PC-9 (cell line): ENCODE measurements at regions not wholly inside any gene's neighbourhood (a gene's known extent, or its start where the extent isn't known, plus 50 kb on each side); places are given as distances from the start of the nearest gene placed in this dataset.

Source experiments
- BruUV-seq: library from RNA; stranded (reverse); fragments of 400-500 nt; replicated peaks from 2 replicates; lab custom pipeline; 2021; lab: Mats Ljungman, UMichigan
- CTCF ChIA-PET: fragments of 300-600 bp; sonication (Branson Sonifier 250); formaldehyde crosslinking; loops from one replicate; lab custom pipeline; 2022; ENCODE audit warnings: antibody characterized with exemption; lab: Charles Lee
- POLR2A ChIA-PET: fragments of 300-600 bp; sonication (Branson Sonifier 250); formaldehyde crosslinking; loops from one replicate; lab custom pipeline; 2022; ENCODE audit warnings: antibody characterized with exemption; ENCODE audit not compliant: unreplicated experiment; lab: Charles Lee
- DNase-seq, 2 experiments: peaks; one replicate each; pipeline versions ENCODE4 v3.0.0 to v3.0.0-alpha.2; 2015 to 2022; ENCODE audit warnings: mixed read lengths in 1 of 2
- H2AFZ ChIP-seq: fragments of 200-600 bp; sonication (generic); 2 replicates; pipeline ENCODE4 v1.8.1; 2017; ENCODE audit warnings: antibody characterized with exemption
- H3F3A ChIP-seq: fragments of 200-600 bp; sonication (generic); 2 replicates; pipeline ENCODE4 v1.8.1; 2017; ENCODE audit warnings: antibody characterized with exemption, mild to moderate bottlenecking, low read depth; ENCODE audit not compliant: insufficient read depth
- H3K27ac ChIP-seq: fragments of 200-600 bp; sonication (generic); 2 replicates; pipeline ENCODE4 v1.6.1; 2016; ENCODE audit warnings: mixed run types
- H3K27me3 ChIP-seq: fragments of 200-600 bp; sonication (generic); 2 replicates; pipeline ENCODE4 v1.6.1; 2016; ENCODE audit warnings: low read depth, mixed run types; ENCODE audit not compliant: insufficient read depth
- H3K36me3 ChIP-seq: fragments of 200-600 bp; sonication (generic); 2 replicates; pipeline ENCODE4 v1.6.1; 2016; ENCODE audit warnings: low read depth, mixed run types
- H3K4me1 ChIP-seq: fragments of 200-600 bp; sonication (generic); replicated peaks from 2 replicates; pipeline ENCODE4 v1.6.1; 2016; ENCODE audit warnings: mixed run types; ENCODE audit not compliant: insufficient read depth
- H3K4me2 ChIP-seq: fragments of 200-600 bp; sonication (generic); 2 replicates; pipeline ENCODE4 v1.6.1; 2017; ENCODE audit warnings: mixed run types
- H3K4me3 ChIP-seq: fragments of 200-600 bp; sonication (generic); 2 replicates; pipeline ENCODE4 v1.6.1; 2016; ENCODE audit warnings: mixed run types
- H3K79me2 ChIP-seq: fragments of 200-600 bp; sonication (generic); 2 replicates; pipeline ENCODE4 v1.6.1; 2017; ENCODE audit warnings: low read depth, mixed run types
- H3K9me2 ChIP-seq: fragments of 200-600 bp; sonication (generic); 2 replicates; pipeline ENCODE4 v1.8.1; 2017; ENCODE audit warnings: mild to moderate bottlenecking; ENCODE audit not compliant: insufficient read depth
- H3K9me3 ChIP-seq: fragments of 200-600 bp; sonication (generic); 2 replicates; pipeline ENCODE4 v1.8.1; 2016; ENCODE audit warnings: low read depth; ENCODE audit not compliant: insufficient read depth
- H4K20me1 ChIP-seq: fragments of 200-600 bp; sonication (generic); 2 replicates; pipeline ENCODE4 v1.8.1; 2017; ENCODE audit not compliant: insufficient read depth
- EZH2 ChIP-seq: fragments of 200-600 bp; sonication (generic); IDR thresholded peaks from 2 replicates; pipeline ENCODE4 v1.8.0; 2017; ENCODE audit warnings: antibody characterized with exemption, low read depth
- intact Hi-C: fragments of 100-400 bp; cut with micrococcal nuclease; formaldehyde crosslinking; loops from one replicate; pipeline ENCODE4 v1.10.0; 2022; ENCODE audit not compliant: unreplicated experiment
- TF ChIP-seq, protein P1 (sequence below): fragments of 200-600 bp; sonication (generic); conservative IDR thresholded peaks from 2 replicates; pipeline ENCODE4 v1.6.1; 2017; ENCODE audit warnings: mixed run types, antibody characterized with exemption, mild to moderate bottlenecking, moderate library complexity

DNA sequence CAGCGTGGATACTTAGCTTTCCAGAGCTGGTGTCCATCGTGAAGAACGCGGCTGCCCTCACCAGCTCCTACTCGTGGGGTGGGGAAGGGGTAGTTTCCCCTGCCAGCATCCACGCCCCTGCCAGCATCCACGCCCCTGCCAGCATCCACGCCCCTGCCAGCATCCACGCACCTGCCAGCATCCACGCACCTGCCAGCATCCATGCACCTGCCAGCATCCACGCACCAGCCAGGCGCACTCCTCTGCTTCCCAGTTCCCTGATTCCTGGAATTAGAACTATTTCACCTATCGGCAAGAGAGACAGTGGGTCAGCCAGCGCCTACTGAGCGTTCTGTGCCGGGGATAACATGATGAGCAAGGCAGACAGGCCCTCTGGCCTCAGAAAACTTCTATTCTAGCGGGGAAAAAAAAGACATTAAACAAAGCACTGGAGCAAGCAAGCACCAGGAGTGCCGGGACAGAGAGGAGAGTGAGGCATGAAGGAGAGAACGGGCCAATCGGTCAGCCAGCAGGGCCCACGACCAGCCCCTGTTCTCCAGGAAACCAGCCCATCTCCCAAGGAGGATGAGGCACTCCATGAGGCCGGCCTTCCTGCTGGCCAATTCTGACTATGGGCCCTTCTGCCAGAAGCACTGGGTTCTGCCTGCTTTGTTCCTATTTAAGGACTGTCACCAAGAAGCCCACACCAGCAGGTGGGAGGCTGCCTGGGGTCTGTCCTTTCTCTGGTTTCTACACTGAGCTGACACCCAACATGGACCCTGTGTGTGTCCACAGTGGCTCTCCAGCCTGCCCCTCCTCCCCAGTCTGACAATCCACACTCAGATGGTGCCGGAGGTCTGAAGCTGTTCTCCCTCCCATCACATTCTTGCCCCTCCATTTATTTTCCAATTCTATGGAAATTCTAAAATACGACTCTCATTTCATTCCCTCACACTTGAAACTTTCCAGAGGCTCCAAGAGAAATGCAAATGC lies 78.4 kb upstream of the SALL3 start:
- 0 out of 2 replicates have a peak, but pooled peaks cover 6% of the 10 kb centered on the region for H3K9me3 ChIP-seq
- no peaks in the 10 kb centered on the region for H3K36me3 ChIP-seq
- ChIA-PET POLR2A (no interaction called here), CTCF (no interaction called here)
- no peak overlapping the region for H3K4me3 ChIP-seq
- TF ChIP-seq EZH2 = no peak
- TF ChIP-seq, protein P1, sequence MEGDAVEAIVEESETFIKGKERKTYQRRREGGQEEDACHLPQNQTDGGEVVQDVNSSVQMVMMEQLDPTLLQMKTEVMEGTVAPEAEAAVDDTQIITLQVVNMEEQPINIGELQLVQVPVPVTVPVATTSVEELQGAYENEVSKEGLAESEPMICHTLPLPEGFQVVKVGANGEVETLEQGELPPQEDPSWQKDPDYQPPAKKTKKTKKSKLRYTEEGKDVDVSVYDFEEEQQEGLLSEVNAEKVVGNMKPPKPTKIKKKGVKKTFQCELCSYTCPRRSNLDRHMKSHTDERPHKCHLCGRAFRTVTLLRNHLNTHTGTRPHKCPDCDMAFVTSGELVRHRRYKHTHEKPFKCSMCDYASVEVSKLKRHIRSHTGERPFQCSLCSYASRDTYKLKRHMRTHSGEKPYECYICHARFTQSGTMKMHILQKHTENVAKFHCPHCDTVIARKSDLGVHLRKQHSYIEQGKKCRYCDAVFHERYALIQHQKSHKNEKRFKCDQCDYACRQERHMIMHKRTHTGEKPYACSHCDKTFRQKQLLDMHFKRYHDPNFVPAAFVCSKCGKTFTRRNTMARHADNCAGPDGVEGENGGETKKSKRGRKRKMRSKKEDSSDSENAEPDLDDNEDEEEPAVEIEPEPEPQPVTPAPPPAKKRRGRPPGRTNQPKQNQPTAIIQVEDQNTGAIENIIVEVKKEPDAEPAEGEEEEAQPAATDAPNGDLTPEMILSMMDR = no peak
- no peak for DNase-seq
- intact Hi-C loops = no loop called here
- H3K27ac ChIP-seq = no peak overlapping the region
- H3K27me3 ChIP-seq = peaks cover 88% of the 10 kb centered on the region
- no peak overlapping the region for H2AFZ ChIP-seq
- H3F3A ChIP-seq = no peaks in the 10 kb centered on the region
- H3K4me2 ChIP-seq = no peak overlapping the region
- H3K79me2 ChIP-seq = no peaks in the 10 kb centered on the region
- no peaks in the 10 kb centered on the region for H4K20me1 ChIP-seq
- no TSS peak for BruUV-seq
- no peaks in the 10 kb centered on the region for H3K9me2 ChIP-seq
- H3K4me1 ChIP-seq = no peaks in the 10 kb centered on the region

DNA sequence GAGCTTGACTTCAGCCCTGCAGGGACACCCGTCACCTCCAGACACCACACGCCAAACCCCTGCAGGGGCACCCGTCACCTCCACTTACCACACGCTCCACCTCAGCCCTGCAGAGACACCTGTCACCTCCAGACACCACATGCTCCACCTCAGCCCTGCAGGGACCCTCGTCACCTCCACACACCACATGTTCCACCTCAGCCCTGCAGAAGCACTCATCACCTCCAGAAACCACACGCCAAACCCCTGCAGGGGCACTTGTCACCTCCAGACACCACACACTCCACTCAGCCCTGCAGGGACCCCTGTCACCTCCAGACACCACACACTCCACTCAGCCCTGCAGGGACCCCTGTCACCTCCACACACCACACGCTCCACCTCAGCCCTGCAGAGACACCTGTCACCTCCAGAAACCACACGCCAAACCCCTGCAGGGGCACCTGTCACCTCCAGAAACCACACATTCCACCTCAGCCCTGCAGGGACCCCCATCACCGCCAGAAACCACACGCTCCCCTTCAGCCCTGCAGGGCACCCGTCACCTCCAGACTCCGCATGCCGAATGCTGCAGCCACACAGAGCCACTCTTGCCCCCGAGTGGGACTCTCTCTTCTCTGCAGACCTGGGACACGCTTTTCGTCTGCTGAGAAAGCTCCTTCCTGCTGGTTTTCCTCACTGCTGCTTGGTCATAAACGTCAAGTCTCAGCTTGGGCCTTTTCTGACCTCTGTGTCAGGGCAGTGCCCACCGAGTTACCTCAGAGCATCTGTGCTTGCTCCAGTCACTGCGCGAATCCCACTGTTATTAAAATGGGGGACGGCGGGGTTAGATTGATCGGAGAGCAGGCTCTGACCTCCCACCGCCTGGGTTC lies 77.5 kb upstream of the SALL3 start:
- TF ChIP-seq, protein P1 = no peak
- no peak for TF ChIP-seq EZH2
- intact Hi-C loops = no loop called here
- no peaks in the 10 kb centered on the region for H3K36me3 ChIP-seq

DNA sequence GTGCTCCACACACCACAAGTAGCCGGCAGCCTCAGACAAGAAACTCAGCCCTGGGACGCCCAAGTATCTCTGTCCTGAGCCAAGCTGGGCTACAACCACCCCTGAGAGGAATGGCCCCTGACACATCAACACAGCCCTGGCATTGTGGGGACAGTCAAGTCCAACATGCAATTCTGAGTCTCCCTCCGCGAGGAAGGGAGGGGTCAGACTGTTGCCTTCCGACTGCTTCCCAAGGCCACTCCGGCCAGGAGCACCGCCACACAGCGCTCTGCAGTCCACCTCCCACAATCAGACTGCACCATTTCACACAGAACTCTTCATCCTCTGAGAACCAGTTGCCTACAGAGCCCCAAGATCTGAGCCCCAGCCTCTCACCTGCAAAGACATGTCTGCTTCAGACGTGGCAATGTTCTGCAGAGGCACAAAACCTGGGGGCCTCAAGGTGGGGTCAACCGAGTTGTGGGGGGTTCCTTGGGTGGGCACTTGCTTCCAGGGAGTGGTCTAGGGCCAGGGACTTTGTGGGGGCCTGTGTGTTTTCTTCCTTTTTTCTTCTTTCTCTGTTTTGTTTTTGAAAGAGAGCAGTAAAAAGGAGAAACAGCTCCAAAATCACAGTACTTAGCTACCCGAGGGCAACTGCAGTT lies 76.7 kb upstream of the SALL3 start:
- H3K79me2 ChIP-seq = no peaks in the 10 kb centered on the region
- DNase-seq = no peak
- no peaks in the 10 kb centered on the region for H4K20me1 ChIP-seq
- H3K9me2 ChIP-seq = no peaks in the 10 kb centered on the region
- CTCF ChIA-PET = no interaction called here
- no peak overlapping the region for H2AFZ ChIP-seq
- intact Hi-C loops = no loop called here
- H3K9me3 ChIP-seq = no peaks in the 10 kb centered on the region
- H3F3A ChIP-seq = no peaks in the 10 kb centered on the region
- no peak overlapping the region for H3K27ac ChIP-seq
- BruUV-seq = no TSS peak
- H3K4me1 ChIP-seq = no peaks in the 10 kb centered on the region
- no peak overlapping the region for H3K4me3 ChIP-seq
- H3K27me3 ChIP-seq = peaks cover 86% of the 10 kb centered on the region
- H3K36me3 ChIP-seq = no peaks in the 10 kb centered on the region
- H3K4me2 ChIP-seq = no peak overlapping the region
- TF ChIP-seq, protein P1 = no peak
- no peak for TF ChIP-seq EZH2
- POLR2A ChIA-PET = no interaction called here

More for the DNA sequence above, 77.5 kb upstream of the SALL3 start:
- Histone ChIP-seq H3K4me1 (no peaks in the 10 kb centered on the region), H3K27ac (no peak overlapping the region), H3K79me2 (no peaks in the 10 kb centered on the region), H2AFZ (no peak overlapping the region), H3K9me2 (no peaks in the 10 kb centered on the region), H3K4me2 (no peak overlapping the region), H3F3A (no peaks in the 10 kb centered on the region), H3K27me3 (peaks cover 88% of the 10 kb centered on the region), H3K4me3 (no peak overlapping the region), H4K20me1 (no peaks in the 10 kb centered on the region), H3K9me3 (no peaks in the 10 kb centered on the region)
- no TSS peak for BruUV-seq
- POLR2A ChIA-PET = no interaction called here
- CTCF ChIA-PET = no interaction called here
- no peak for DNase-seq
